Keratinocyte (primary cell): ENCODE measurements at regions not wholly inside any gene's neighbourhood (a gene's known extent, or its start where the extent isn't known, plus 50 kb on each side); places are given as distances from the start of the nearest gene placed in this dataset.

Source experiments
- EZH2 ChIP-seq: IDR thresholded peaks from one replicate; pipeline ENCODE4 v1.6.1; 2012; ENCODE audit warnings: inconsistent platforms, mild to moderate bottlenecking, low read length, moderate library complexity
- TF ChIP-seq, protein P1 (sequence below), 3 experiments: IDR thresholded peaks in 1 of 3; conservative IDR thresholded peaks in 1 of 3; optimal IDR thresholded peaks in 1 of 3; 2 replicates in 2 of 3; 3 replicates in 1 of 3; pipeline versions ENCODE3 to v1.5.1; 2011; ENCODE audit warnings: low read length in 3 of 3, mild to moderate bottlenecking in 3 of 3, moderate library complexity in 2 of 3, control low read depth in 1 of 3, inconsistent platforms in 1 of 3; ENCODE audit not compliant: insufficient read depth in 2 of 3; ENCODE audit errors: extremely low read depth in 1 of 3

DNA sequence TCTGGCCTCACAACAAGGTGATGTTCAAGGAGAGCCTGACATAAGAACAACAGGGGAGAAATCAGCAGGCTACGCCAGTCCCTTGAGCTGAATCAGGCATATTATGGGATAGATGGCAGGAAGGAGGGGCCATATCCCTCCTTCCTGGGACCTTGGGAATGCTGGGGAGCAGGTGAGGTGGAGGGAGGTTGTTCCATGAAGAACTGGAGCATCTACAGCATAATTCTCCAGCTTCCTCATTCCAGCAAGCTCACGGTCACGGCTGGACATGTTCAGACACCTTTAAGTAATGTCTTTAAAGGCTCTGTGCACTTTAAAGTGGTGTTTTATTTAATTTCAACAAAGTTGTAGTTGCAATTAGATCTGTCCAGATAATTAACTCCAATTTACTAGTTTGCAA, 780.5 kb downstream of the TYW1 start:
- TF ChIP-seq, protein P1, sequence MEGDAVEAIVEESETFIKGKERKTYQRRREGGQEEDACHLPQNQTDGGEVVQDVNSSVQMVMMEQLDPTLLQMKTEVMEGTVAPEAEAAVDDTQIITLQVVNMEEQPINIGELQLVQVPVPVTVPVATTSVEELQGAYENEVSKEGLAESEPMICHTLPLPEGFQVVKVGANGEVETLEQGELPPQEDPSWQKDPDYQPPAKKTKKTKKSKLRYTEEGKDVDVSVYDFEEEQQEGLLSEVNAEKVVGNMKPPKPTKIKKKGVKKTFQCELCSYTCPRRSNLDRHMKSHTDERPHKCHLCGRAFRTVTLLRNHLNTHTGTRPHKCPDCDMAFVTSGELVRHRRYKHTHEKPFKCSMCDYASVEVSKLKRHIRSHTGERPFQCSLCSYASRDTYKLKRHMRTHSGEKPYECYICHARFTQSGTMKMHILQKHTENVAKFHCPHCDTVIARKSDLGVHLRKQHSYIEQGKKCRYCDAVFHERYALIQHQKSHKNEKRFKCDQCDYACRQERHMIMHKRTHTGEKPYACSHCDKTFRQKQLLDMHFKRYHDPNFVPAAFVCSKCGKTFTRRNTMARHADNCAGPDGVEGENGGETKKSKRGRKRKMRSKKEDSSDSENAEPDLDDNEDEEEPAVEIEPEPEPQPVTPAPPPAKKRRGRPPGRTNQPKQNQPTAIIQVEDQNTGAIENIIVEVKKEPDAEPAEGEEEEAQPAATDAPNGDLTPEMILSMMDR (optimal IDR thresholded peaks at IDR 0.05 in 1 of 3, IDR thresholded peaks at IDR 0.05 in 1 of 3, conservative IDR thresholded peaks at IDR 0.05 in 1 of 3; ENCODE audit: extremely low read depth in 1 of 3, insufficient read depth in 2 of 3, low read length in 3 of 3) = no peak
- TF ChIP-seq EZH2 = no peak
